ENCODE measurements at regions not wholly inside any gene's neighbourhood (a gene's known extent, or its start where the extent isn't known, plus 50 kb on each side); places are given as distances from the start of the nearest gene placed in this dataset.

DNA sequence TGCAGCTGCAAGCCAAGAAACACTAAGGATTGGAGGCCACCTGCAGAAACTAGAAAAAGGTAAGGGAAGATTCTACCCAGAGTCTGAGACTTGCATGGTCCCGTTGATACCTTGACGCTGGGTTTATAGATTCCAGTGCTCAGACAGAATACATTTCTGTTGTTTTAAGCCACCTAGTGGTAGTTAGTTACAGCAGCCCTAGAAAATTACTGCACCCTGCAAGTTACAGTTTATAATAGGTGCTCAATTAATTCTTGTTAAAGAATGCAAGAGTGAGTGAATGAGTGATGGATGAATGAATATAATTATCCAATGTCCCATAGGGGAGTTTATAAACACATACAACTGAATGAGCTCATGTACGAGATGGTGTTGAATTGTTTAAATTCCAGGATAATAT, 453.1 kb upstream of the SLC35B3 start:
- H3K36me3 ChIP-seq (replicated peaks in 1 of 2; ENCODE audit: control insufficient read depth in 1 of 2, insufficient read depth in 2 of 2, low read length in 2 of 2), result no peaks in the 10 kb centered on the region
- H3K9ac ChIP-seq (ENCODE audit: insufficient read depth, low read length, poor library complexity, severe bottlenecking), result no peak overlapping the region
- no peaks in the 10 kb centered on the region for H3K27me3 ChIP-seq (ENCODE audit: control insufficient read depth in 2 of 2, insufficient read depth in 2 of 2, low read length in 2 of 2)
- Mint-ChIP-seq H3K27me3 (ENCODE audit: low read depth in 3 of 3) (peaks cover 0 to 2% (median 0%) of the 10 kb centered on the region in 3 donors), H3K36me3 (no peaks in the 10 kb centered on the region), H3K4me1 (peaks cover 8% of the 10 kb centered on the region), H3K4me3 (no peak overlapping the region), H3K27ac (no peak overlapping the region), H3K9me3 (no peaks in the 10 kb centered on the region)
- TF ChIP-seq, protein P1, sequence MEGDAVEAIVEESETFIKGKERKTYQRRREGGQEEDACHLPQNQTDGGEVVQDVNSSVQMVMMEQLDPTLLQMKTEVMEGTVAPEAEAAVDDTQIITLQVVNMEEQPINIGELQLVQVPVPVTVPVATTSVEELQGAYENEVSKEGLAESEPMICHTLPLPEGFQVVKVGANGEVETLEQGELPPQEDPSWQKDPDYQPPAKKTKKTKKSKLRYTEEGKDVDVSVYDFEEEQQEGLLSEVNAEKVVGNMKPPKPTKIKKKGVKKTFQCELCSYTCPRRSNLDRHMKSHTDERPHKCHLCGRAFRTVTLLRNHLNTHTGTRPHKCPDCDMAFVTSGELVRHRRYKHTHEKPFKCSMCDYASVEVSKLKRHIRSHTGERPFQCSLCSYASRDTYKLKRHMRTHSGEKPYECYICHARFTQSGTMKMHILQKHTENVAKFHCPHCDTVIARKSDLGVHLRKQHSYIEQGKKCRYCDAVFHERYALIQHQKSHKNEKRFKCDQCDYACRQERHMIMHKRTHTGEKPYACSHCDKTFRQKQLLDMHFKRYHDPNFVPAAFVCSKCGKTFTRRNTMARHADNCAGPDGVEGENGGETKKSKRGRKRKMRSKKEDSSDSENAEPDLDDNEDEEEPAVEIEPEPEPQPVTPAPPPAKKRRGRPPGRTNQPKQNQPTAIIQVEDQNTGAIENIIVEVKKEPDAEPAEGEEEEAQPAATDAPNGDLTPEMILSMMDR (IDR thresholded peaks at IDR 0.05), result peak; percentile 72
- no peaks in the 10 kb centered on the region for H3K4me1 ChIP-seq (ENCODE audit: control insufficient read depth in 1 of 2, insufficient read depth in 2 of 2, low read length in 2 of 2)
- WGBS (ENCODE audit: insufficient coverage), result no CpG with 5 or more reads among the region's 3 CpGs
- intact Hi-C loops (cut with micrococcal nuclease), result no loop called here
- H4K20me1 ChIP-seq (ENCODE audit: insufficient read depth, low read length), result no peaks in the 10 kb centered on the region
- H3K79me2 ChIP-seq (ENCODE audit: insufficient read depth, low read length), result no peaks in the 10 kb centered on the region
- no peak overlapping the region for H3K4me2 ChIP-seq (replicated peaks; ENCODE audit: extremely low read depth, low read length, poor library complexity, severe bottlenecking)
- no peak overlapping the region for H3K27ac ChIP-seq (ENCODE audit: low read depth in 1 of 2, low read length in 2 of 2)
- H3K9me3 ChIP-seq (replicated peaks in 1 of 2; ENCODE audit: control insufficient read depth in 1 of 2, insufficient read depth in 1 of 2, low read length in 2 of 2), result no peaks in the 10 kb centered on the region
- no peak overlapping the region for H2AFZ ChIP-seq (ENCODE audit: insufficient read depth, low read depth, low read length, poor library complexity, severe bottlenecking)
- no peak overlapping the region for H3K4me3 ChIP-seq (replicated peaks in 1 of 3; ENCODE audit: low read depth in 2 of 3, low read length in 3 of 3)
- DNase-seq, result peak in 1 of 3 donors; percentile 24

DNA sequence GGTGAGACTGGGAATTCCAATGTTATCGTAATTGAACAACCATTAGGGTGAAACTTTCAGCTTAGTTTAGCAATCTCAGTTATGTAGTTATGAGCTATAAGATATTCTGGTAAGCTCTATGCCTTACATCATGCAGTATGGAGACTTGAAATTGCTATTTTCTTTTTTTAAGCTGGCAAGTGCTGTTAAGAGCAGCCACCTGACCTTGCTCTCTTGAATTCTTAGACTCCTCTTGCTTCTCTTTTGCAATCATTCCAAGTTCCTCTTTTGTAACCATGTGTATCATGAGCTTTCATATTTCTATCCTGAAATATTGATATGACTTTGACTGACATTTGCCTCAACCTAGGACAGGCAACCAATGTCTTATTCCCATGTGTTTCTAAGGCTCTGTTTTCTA, 446.3 kb upstream of the SLC35B3 start:
- Histone ChIP-seq H3K4me1 (ENCODE audit: control insufficient read depth in 1 of 2, insufficient read depth in 2 of 2, low read length in 2 of 2) (peaks cover 15 to 20% of the 10 kb centered on the region in 2 donors), H3K27ac (ENCODE audit: low read depth in 1 of 2, low read length in 2 of 2) (peak overlapping the region in 1 of 2 donors; percentile 27), H2AFZ (ENCODE audit: insufficient read depth, low read depth, low read length, poor library complexity, severe bottlenecking) (no peak overlapping the region), H3K4me3 (replicated peaks in 1 of 3; ENCODE audit: low read depth in 2 of 3, low read length in 3 of 3) (no peak overlapping the region), H3K79me2 (ENCODE audit: insufficient read depth, low read length) (no peaks in the 10 kb centered on the region), H3K9ac (ENCODE audit: insufficient read depth, low read length, poor library complexity, severe bottlenecking) (no peak overlapping the region), H3K4me2 (replicated peaks; ENCODE audit: extremely low read depth, low read length, poor library complexity, severe bottlenecking) (no peak overlapping the region), H3K36me3 (replicated peaks in 1 of 2; ENCODE audit: control insufficient read depth in 1 of 2, insufficient read depth in 2 of 2, low read length in 2 of 2) (no peaks in the 10 kb centered on the region), H3K9me3 (replicated peaks in 1 of 2; ENCODE audit: control insufficient read depth in 1 of 2, insufficient read depth in 1 of 2, low read length in 2 of 2) (no peaks in the 10 kb centered on the region), H3K27me3 (ENCODE audit: control insufficient read depth in 2 of 2, insufficient read depth in 2 of 2, low read length in 2 of 2) (no peaks in the 10 kb centered on the region), H4K20me1 (ENCODE audit: insufficient read depth, low read length) (no peaks in the 10 kb centered on the region)
- Mint-ChIP-seq H3K27me3 (ENCODE audit: low read depth in 3 of 3) (peaks cover 0 to 2% (median 1%) of the 10 kb centered on the region in 3 donors), H3K4me1 (peaks cover 49% of the 10 kb centered on the region), H3K36me3 (no peaks in the 10 kb centered on the region), H3K4me3 (no peak overlapping the region), H3K27ac (peak overlapping the region in 2 of 7 donors; percentile 30 to 35), H3K9me3 (peaks cover 0 to 3% (median 0%) of the 10 kb centered on the region in 7 donors)
- peak; percentile 48 to 62 (median 51) for DNase-seq
- no CpG with 5 or more reads among the region's 1 CpG for WGBS (ENCODE audit: insufficient coverage)
- TF ChIP-seq, protein P1 (IDR thresholded peaks at IDR 0.05), result no peak
- intact Hi-C loops (cut with micrococcal nuclease), result no loop called here
